Uterus (tissue), 3 donors: ENCODE measurements at regions not wholly inside any gene's neighbourhood (a gene's known extent, or its start where the extent isn't known, plus 50 kb on each side); places are given as distances from the start of the nearest gene placed in this dataset.

Source experiments
- DNase-seq, 2 donors: peaks; one replicate each; pipeline ENCODE4 v3.0.0-alpha.2; 2019 to 2020
- H3K27ac ChIP-seq, 2 donors: fragments of 200-600 bp; sonication (generic); 1 replicate in 1 of 2; 2 replicates in 1 of 2; pipeline ENCODE4 v1.5.1; 2016 to 2018
- H3K27me3 ChIP-seq, 2 donors: fragments of 200-600 bp; sonication (generic); one replicate each; pipeline ENCODE4 v1.5.1; 2018 to 2019; ENCODE audit warnings: control low read depth in 1 of 2
- H3K36me3 ChIP-seq, 2 donors: fragments of 200-600 bp; sonication (generic); one replicate each; pipeline ENCODE4 v1.5.1; 2019; ENCODE audit warnings: control low read depth in 1 of 2
- H3K4me1 ChIP-seq, 2 donors: fragments of 200-600 bp; sonication (generic); one replicate each; pipeline ENCODE4 v1.5.1; 2018 to 2019; ENCODE audit warnings: control low read depth in 1 of 2
- H3K4me3 ChIP-seq, 2 donors: fragments of 200-600 bp; sonication (generic); 1 replicate in 1 of 2; 2 replicates in 1 of 2; pipeline ENCODE4 v1.5.1; 2018 to 2019; ENCODE audit warnings: mild to moderate bottlenecking in 1 of 2
- H3K9me3 ChIP-seq, 2 donors: fragments of 200-600 bp; sonication (generic); one replicate each; pipeline ENCODE4 v1.5.1; 2019; ENCODE audit warnings: control low read depth in 1 of 2
- CTCF ChIP-seq, 4 experiments: fragments of 200-600 bp in 2 of 4; fragments of 450-650 bp in 2 of 4; sonication (generic) in 2 of 4; IDR thresholded peaks; one replicate each; pipeline ENCODE4 v1.5.1; 2016 to 2019; ENCODE audit warnings: antibody characterized with exemption in 4 of 4, mild to moderate bottlenecking in 2 of 4, moderate library complexity in 1 of 4
- POLR2A ChIP-seq, 2 donors: fragments of 450-650 bp; IDR thresholded peaks; one replicate each; pipeline ENCODE4 v1.6.1; 2016; ENCODE audit warnings: antibody characterized with exemption in 2 of 2, mild to moderate bottlenecking in 1 of 2, moderate library complexity in 1 of 2
- intact Hi-C: fragments of 100-400 bp; cut with DNase I; formaldehyde crosslinking; loops from one replicate; pipeline ENCODE4 v1.15.1; 2023; ENCODE audit warnings: low total_unique reads
- donor health status: DM: yes; HTN: yes; CAD: no.

- no peak overlapping the region for H3K27ac ChIP-seq
- H3K36me3 ChIP-seq: no peaks in the 10 kb centered on the region
- no peak overlapping the region for H3K4me3 ChIP-seq
- intact Hi-C loops: no loop called here
- no peaks in the 10 kb centered on the region for H3K4me1 ChIP-seq
- no peaks in the 10 kb centered on the region for H3K9me3 ChIP-seq
- no peak for DNase-seq
- no peak for TF ChIP-seq POLR2A (IDR thresholded peaks at IDR 0.05)
- no peaks in the 10 kb centered on the region for H3K27me3 ChIP-seq
Observed at GRCh38 chr22:48849963-48850657, 977.6 kb downstream of the BRD1 start.

- DNase-seq: no peak
- no peaks in the 10 kb centered on the region for H3K4me1 ChIP-seq
- H3K27ac ChIP-seq: no peak overlapping the region
- intact Hi-C loops: no loop called here
- H3K4me3 ChIP-seq: no peak overlapping the region
- no peaks in the 10 kb centered on the region for H3K36me3 ChIP-seq
- no peaks in the 10 kb centered on the region for H3K27me3 ChIP-seq
- no peak for TF ChIP-seq POLR2A (IDR thresholded peaks at IDR 0.05)
- TF ChIP-seq CTCF (IDR thresholded peaks at IDR 0.05): no peak
- no peaks in the 10 kb centered on the region for H3K9me3 ChIP-seq
Observed at GRCh38 chr22:48849219-48849912, 978.3 kb downstream of the BRD1 start.

GRCh38 chr22:48846200-48846599, 981.5 kb downstream of the BRD1 start:
- H3K4me1 ChIP-seq: no peaks in the 10 kb centered on the region
- TF ChIP-seq POLR2A (IDR thresholded peaks at IDR 0.05) (no peak), CTCF (IDR thresholded peaks at IDR 0.05) (no peak)
- intact Hi-C loops: no loop called here
- no peak overlapping the region for H3K4me3 ChIP-seq
- no peaks in the 10 kb centered on the region for H3K9me3 ChIP-seq
- DNase-seq: no peak
- H3K36me3 ChIP-seq: no peaks in the 10 kb centered on the region
- no peaks in the 10 kb centered on the region for H3K27me3 ChIP-seq
- no peak overlapping the region for H3K27ac ChIP-seq

- DNase-seq: no peak
- Histone ChIP-seq H3K4me3 (no peak overlapping the region), H3K9me3 (no peaks in the 10 kb centered on the region), H3K27me3 (no peaks in the 10 kb centered on the region), H3K36me3 (no peaks in the 10 kb centered on the region), H3K4me1 (no peaks in the 10 kb centered on the region), H3K27ac (no peak overlapping the region)
- TF ChIP-seq POLR2A (IDR thresholded peaks at IDR 0.05) (no peak), CTCF (IDR thresholded peaks at IDR 0.05) (no peak)
- intact Hi-C loops: no loop called here
Observed at GRCh38 chr22:48845356-48845936, 982.2 kb downstream of the BRD1 start.

DNA sequence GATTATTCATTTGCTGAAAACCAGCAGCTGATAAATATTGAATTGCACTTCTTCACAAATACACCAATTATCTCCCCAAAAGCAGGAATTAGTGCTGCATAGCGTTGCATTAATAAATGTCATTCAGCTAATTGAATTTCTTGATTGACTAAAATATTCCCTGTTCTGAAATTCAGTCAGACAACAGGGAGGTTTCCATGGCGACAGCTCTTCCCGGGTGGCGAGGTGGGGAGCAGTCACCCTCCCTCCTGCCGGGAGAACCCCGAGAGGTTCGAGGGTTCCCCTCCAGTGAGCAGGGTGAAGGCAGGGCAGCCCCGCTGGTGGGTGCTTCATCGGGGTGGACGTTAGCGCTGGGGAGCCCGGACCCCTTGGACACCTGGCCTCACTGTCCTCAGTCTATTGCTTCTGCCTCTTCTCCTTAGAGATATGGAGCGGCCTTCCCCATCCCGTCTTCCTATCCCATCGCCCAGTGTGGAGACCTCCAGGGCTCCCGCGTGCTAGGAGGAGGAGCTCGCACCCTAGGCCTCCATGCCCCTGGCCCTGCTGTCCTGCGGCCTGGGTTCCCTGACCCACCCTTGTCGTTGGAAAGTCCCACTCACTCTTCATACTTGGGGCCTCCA, 983.5 kb downstream of the BRD1 start:
- no peaks in the 10 kb centered on the region for H3K36me3 ChIP-seq
- TF ChIP-seq CTCF (IDR thresholded peaks at IDR 0.05) (no peak), POLR2A (IDR thresholded peaks at IDR 0.05) (no peak)
- no peaks in the 10 kb centered on the region for H3K9me3 ChIP-seq
- no peaks in the 10 kb centered on the region for H3K4me1 ChIP-seq
- H3K27ac ChIP-seq: no peak overlapping the region
- H3K4me3 ChIP-seq: no peak overlapping the region
- intact Hi-C loops: no loop called here
- no peaks in the 10 kb centered on the region for H3K27me3 ChIP-seq
- no peak for DNase-seq
